ENCODE measurements at regions not wholly inside any gene's neighbourhood (a gene's known extent, or its start where the extent isn't known, plus 50 kb on each side); places are given as distances from the start of the nearest gene placed in this dataset.

- Histone ChIP-seq H3K9me3 (no peaks in the 10 kb centered on the region), H3K4me1 (no peaks in the 10 kb centered on the region)
Measured at GRCh38 chr1:105997516-105997915, 1059.0 kb upstream of the PRMT6 start.

GRCh38 chr1:106022312-106022902, 1034.1 kb upstream of the PRMT6 start:
- DNase-seq (ENCODE audit: low spot score) = no peak
- no peaks in the 10 kb centered on the region for H3K36me3 ChIP-seq
- H3K4me1 ChIP-seq = no peaks in the 10 kb centered on the region
- H3K9me3 ChIP-seq = no peaks in the 10 kb centered on the region
- TF ChIP-seq, protein P1, sequence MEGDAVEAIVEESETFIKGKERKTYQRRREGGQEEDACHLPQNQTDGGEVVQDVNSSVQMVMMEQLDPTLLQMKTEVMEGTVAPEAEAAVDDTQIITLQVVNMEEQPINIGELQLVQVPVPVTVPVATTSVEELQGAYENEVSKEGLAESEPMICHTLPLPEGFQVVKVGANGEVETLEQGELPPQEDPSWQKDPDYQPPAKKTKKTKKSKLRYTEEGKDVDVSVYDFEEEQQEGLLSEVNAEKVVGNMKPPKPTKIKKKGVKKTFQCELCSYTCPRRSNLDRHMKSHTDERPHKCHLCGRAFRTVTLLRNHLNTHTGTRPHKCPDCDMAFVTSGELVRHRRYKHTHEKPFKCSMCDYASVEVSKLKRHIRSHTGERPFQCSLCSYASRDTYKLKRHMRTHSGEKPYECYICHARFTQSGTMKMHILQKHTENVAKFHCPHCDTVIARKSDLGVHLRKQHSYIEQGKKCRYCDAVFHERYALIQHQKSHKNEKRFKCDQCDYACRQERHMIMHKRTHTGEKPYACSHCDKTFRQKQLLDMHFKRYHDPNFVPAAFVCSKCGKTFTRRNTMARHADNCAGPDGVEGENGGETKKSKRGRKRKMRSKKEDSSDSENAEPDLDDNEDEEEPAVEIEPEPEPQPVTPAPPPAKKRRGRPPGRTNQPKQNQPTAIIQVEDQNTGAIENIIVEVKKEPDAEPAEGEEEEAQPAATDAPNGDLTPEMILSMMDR (IDR thresholded peaks at IDR 0.05) = peak in 1 of 2 donors; percentile 49
- no peak overlapping the region for H3K4me3 ChIP-seq
- no peaks in the 10 kb centered on the region for H3K27me3 ChIP-seq
- H3K27ac ChIP-seq = no peak overlapping the region

More at GRCh38 chr1:105997516-105997915, 1059.0 kb upstream of the PRMT6 start:
- DNase-seq (ENCODE audit: low spot score) = no peak
- TF ChIP-seq, protein P1 (IDR thresholded peaks at IDR 0.05) = no peak
- Histone ChIP-seq H3K36me3 (no peaks in the 10 kb centered on the region), H3K4me3 (no peak overlapping the region), H3K27me3 (no peaks in the 10 kb centered on the region), H3K27ac (no peak overlapping the region)

DNA sequence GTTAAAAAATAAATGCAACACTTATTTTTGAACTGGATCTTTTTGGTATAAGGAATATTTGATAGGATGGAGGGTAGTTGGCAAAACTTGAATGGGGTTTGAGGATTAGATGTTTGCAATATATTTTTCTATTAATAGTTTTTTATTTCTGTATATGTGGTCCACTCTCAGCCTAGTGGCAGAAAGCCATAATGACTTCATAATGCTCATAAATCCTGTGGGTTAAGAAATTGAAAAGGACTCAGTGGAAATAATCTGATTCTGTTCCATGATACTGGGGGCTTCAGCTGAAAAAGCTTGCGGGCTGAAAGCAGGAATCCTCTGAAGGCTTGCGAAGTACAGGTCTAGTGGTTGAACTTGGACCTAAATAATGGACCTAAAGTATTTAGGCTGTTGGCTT, 1028.6 kb upstream of the PRMT6 start:
- DNase-seq (ENCODE audit: low spot score) = no peak
- H3K27ac ChIP-seq = no peak overlapping the region
- no peak overlapping the region for H3K4me3 ChIP-seq
- no peaks in the 10 kb centered on the region for H3K4me1 ChIP-seq
- H3K36me3 ChIP-seq = no peaks in the 10 kb centered on the region
- no peaks in the 10 kb centered on the region for H3K9me3 ChIP-seq
- no peaks in the 10 kb centered on the region for H3K27me3 ChIP-seq
- TF ChIP-seq, protein P1 (IDR thresholded peaks at IDR 0.05) = no peak

DNA sequence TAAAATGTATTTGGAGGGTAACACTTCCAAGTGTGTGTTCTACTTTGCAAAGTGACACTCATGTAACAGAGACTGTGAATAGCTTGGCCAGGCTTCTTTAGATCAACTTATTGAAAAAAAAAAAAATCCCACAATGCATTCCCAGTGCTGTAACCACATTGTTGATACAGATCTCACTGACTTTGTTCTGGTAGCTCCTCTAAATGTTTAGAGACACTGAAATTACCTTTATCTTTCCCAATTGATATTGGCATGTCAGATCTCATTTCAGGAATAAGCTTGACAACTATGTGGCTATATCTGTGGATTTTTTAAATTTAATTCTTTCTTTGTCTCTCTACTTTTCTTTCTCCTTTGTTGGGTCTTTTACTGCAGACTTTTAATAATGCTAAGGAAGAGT, 1018.9 kb upstream of the PRMT6 start:
- no peak overlapping the region for H3K27ac ChIP-seq
- H3K36me3 ChIP-seq = no peaks in the 10 kb centered on the region
- TF ChIP-seq, protein P1 (IDR thresholded peaks at IDR 0.05) = no peak
- no peak overlapping the region for H3K4me3 ChIP-seq
- H3K9me3 ChIP-seq = peaks cover 0 to 11% of the 10 kb centered on the region in 2 donors
- no peaks in the 10 kb centered on the region for H3K4me1 ChIP-seq
- DNase-seq (ENCODE audit: low spot score) = no peak
- H3K27me3 ChIP-seq = no peaks in the 10 kb centered on the region

GRCh38 chr1:106038260-106038659, 1018.2 kb upstream of the PRMT6 start:
- Histone ChIP-seq H3K4me1 (no peaks in the 10 kb centered on the region), H3K9me3 (peaks cover 0 to 11% of the 10 kb centered on the region in 2 donors), H3K27me3 (no peaks in the 10 kb centered on the region), H3K27ac (no peak overlapping the region), H3K36me3 (no peaks in the 10 kb centered on the region), H3K4me3 (no peak overlapping the region)
- TF ChIP-seq, protein P1 (IDR thresholded peaks at IDR 0.05) = no peak
- no peak for DNase-seq (ENCODE audit: low spot score)

DNA sequence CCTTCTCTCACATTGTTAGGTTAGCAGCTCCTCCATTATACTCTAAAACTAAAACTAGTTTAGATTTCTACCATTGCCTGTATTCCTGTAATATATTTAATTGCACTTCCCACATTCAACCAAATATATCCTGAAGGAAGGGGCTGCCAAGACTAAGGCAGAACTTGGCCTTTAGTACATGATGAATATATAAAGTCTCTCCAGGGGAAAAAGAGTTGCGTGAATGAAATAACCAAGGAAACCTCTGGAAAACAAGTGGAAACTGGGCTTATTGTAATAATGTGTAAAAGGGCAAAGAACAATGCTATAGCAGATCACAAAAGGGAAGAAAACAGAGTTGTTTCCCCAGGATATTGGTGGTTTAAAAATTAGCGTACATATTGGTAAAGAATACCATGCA, 1012.5 kb upstream of the PRMT6 start:
- DNase-seq (ENCODE audit: low spot score) = no peak
- no peak overlapping the region for H3K4me3 ChIP-seq
- H3K4me1 ChIP-seq = no peaks in the 10 kb centered on the region
- peaks cover 0 to 11% of the 10 kb centered on the region in 2 donors for H3K9me3 ChIP-seq
- H3K36me3 ChIP-seq = no peaks in the 10 kb centered on the region
- TF ChIP-seq, protein P1 (IDR thresholded peaks at IDR 0.05) = no peak
- no peak overlapping the region for H3K27ac ChIP-seq
- no peaks in the 10 kb centered on the region for H3K27me3 ChIP-seq

Data from right atrium auricular region (tissue), 2 donors.